HepG2 (cell line): ENCODE measurements at regions not wholly inside any gene's neighbourhood (a gene's known extent, or its start where the extent isn't known, plus 50 kb on each side); places are given as distances from the start of the nearest gene placed in this dataset.

Experiments used
- ATAC-seq: fragments of 200-7000 bp; cut with Tn5 transposase; 3 replicates; pipeline ENCODE4 v1.9.1; 2020; ENCODE audit warnings: mild to moderate bottlenecking, moderate library complexity
- BruUV-seq: library from RNA; stranded (reverse); fragments of 400-500 nt; replicated peaks from 2 replicates; lab custom pipeline; 2021; lab: Mats Ljungman, UMichigan
- CTCF ChIA-PET: fragments of 300-600 bp; formaldehyde crosslinking; extraction: SDS; loops from one replicate; lab custom pipeline; 2021; ENCODE audit warnings: low total read pairs, inconsistent platforms, low intra/inter-chr PET ratio; lab: Yijun Ruan, JAX
- POLR2A ChIA-PET: fragments of 350-600 bp; sonication (Branson Sonifier 250); formaldehyde crosslinking; loops from one replicate; lab custom pipeline; 2020; ENCODE audit warnings: antibody characterized with exemption, inconsistent platforms; lab: Yijun Ruan, JAX
- DNase-seq: peaks from one replicate; pipeline ENCODE4 v3.0.0-alpha.2; 2015; ENCODE audit warnings: low spot score
- FAIRE-seq: peaks from 3 replicates; lab custom pipeline; 2011; peaks lifted over from hg19 to GRCh38; lab: Jason Lieb, UNC
- H2AFZ ChIP-seq: one replicate; pipeline ENCODE4 v1.6.1; 2011; ENCODE audit warnings: low read length, inconsistent platforms
- H3K27ac ChIP-seq: fragments of 300-600 bp; 3 replicates; pipeline ENCODE4 v1.8.0; 2011; ENCODE audit warnings: mixed run types, mild to moderate bottlenecking, mixed read lengths, low read length, inconsistent platforms; ENCODE audit not compliant: insufficient read depth; ENCODE audit errors: extremely low read length
- H3K27me3 ChIP-seq, 2 experiments: fragments of 200-600 bp in 1 of 2; 2 replicates in 1 of 2; 3 replicates in 1 of 2; pipeline versions ENCODE4 v1.6.0 to v1.8.0; 2011; ENCODE audit warnings: low read length in 2 of 2, mild to moderate bottlenecking in 2 of 2, moderate library complexity in 2 of 2, inconsistent platforms in 1 of 2; ENCODE audit not compliant: insufficient read depth in 2 of 2, control insufficient read depth in 1 of 2
- H3K36me3 ChIP-seq, 2 experiments: fragments of 200-600 bp in 1 of 2; replicated peaks in 1 of 2; 2 replicates in 1 of 2; 3 replicates in 1 of 2; pipeline versions ENCODE4 v1.5.1 to v1.8.0; 2011; ENCODE audit warnings: low read length in 2 of 2, inconsistent platforms in 1 of 2; ENCODE audit not compliant: insufficient read depth in 2 of 2, control insufficient read depth in 1 of 2
- H3K4me1 ChIP-seq: 2 replicates; pipeline ENCODE4 v1.5.1; 2012; ENCODE audit warnings: low read length, inconsistent platforms; ENCODE audit not compliant: insufficient read depth
- H3K4me2 ChIP-seq: 2 replicates; pipeline ENCODE4 v1.6.0; 2011; ENCODE audit warnings: low read depth, low read length, inconsistent platforms
- H3K4me3 ChIP-seq, 3 experiments: fragments of 200-600 bp in 1 of 3; sonication (generic), shearing (Covaris generic) in 1 of 3; replicated peaks in 1 of 3; 2 replicates each; pipeline ENCODE4 v1.5.1; 2011 to 2016; ENCODE audit warnings: low read length in 3 of 3, inconsistent platforms in 2 of 3, low read depth in 2 of 3, mild to moderate bottlenecking in 2 of 3, control low read depth in 1 of 3, mixed read lengths in 1 of 3; ENCODE audit not compliant: insufficient read depth in 1 of 3
- H3K79me2 ChIP-seq: one replicate; pipeline ENCODE4 v1.6.1; 2011; ENCODE audit warnings: low read length, inconsistent platforms; ENCODE audit not compliant: insufficient read depth
- H3K9ac ChIP-seq: 2 replicates; pipeline ENCODE4 v1.6.0; 2011; ENCODE audit warnings: mild to moderate bottlenecking, low read depth, low read length, inconsistent platforms; ENCODE audit not compliant: insufficient read depth
- H3K9me3 ChIP-seq: 2 replicates; pipeline ENCODE4 v1.5.1; 2012; ENCODE audit warnings: mild to moderate bottlenecking, low read length
- H4K20me1 ChIP-seq: 2 replicates; pipeline ENCODE4 v1.6.0; 2011; ENCODE audit warnings: inconsistent platforms, mild to moderate bottlenecking, low read length, moderate library complexity; ENCODE audit not compliant: insufficient read depth
- CCAR2 ChIP-seq: fragments of 200-400 bp; formaldehyde crosslinking; optimal IDR thresholded peaks from 2 replicates; pipeline ENCODE3; 2018; ENCODE audit warnings: low read depth, mild to moderate bottlenecking, low read length, moderate library complexity
- DPF2 ChIP-seq: sonication (generic); formaldehyde crosslinking; IDR thresholded peaks from 2 replicates; pipeline ENCODE4 v1.4.0; 2020; ENCODE audit warnings: mild to moderate bottlenecking, low read depth, missing genetic modification reagents, borderline replicate concordance
- HNF4A ChIP-seq: sonication (generic); formaldehyde crosslinking; IDR thresholded peaks from 2 replicates; pipeline ENCODE4 v1.4.0; 2020; ENCODE audit warnings: missing genetic modification reagents
- HNRNPUL1 ChIP-seq: fragments of 200-400 bp; formaldehyde crosslinking; IDR thresholded peaks from 2 replicates; pipeline ENCODE4 v1.6.1; 2017; ENCODE audit warnings: low read depth, mild to moderate bottlenecking, low read length, moderate library complexity
- KDM4B ChIP-seq: sonication (generic); formaldehyde crosslinking; IDR thresholded peaks from 2 replicates; pipeline ENCODE4 v1.4.0; 2020; ENCODE audit warnings: missing genetic modification reagents
- MLXIP ChIP-seq: sonication (generic); formaldehyde crosslinking; IDR thresholded peaks from 2 replicates; pipeline ENCODE4 v1.9.0; 2021; ENCODE audit warnings: missing genetic modification reagents, borderline replicate concordance
- MXD1 ChIP-seq: sonication (generic); formaldehyde crosslinking; IDR thresholded peaks from 2 replicates; pipeline ENCODE4 v1.4.0; 2020; ENCODE audit warnings: mild to moderate bottlenecking, missing genetic modification reagents
- MXD4 ChIP-seq: IDR thresholded peaks from 2 replicates; pipeline ENCODE4 v1.6.1; 2016; ENCODE audit warnings: mild to moderate bottlenecking, missing biosample characterization, missing genetic modification reagents
- MYNN ChIP-seq: sonication (generic); formaldehyde crosslinking; IDR thresholded peaks from 2 replicates; pipeline ENCODE4 v1.4.0; 2020; ENCODE audit warnings: mild to moderate bottlenecking, low read depth, missing genetic modification reagents
- NAIF1 ChIP-seq: sonication (generic); formaldehyde crosslinking; IDR thresholded peaks from 2 replicates; pipeline ENCODE4 v1.5.0; 2020; ENCODE audit warnings: mild to moderate bottlenecking, missing genetic modification reagents, borderline replicate concordance
- SRSF9 ChIP-seq: fragments of 200-400 bp; formaldehyde crosslinking; IDR thresholded peaks from 2 replicates; pipeline ENCODE4 v1.6.1; 2018; ENCODE audit warnings: borderline replicate concordance, mild to moderate bottlenecking, low read depth, low read length; ENCODE audit not compliant: insufficient read depth, poor library complexity, severe bottlenecking
- ZNF3 ChIP-seq: IDR thresholded peaks from 2 replicates; pipeline ENCODE4 v1.7.0; 2017; ENCODE audit warnings: inconsistent platforms
- ZNF615 ChIP-seq: sonication (generic); formaldehyde crosslinking; IDR thresholded peaks from 2 replicates; pipeline ENCODE4 v1.5.0; 2020; ENCODE audit warnings: mild to moderate bottlenecking, missing genetic modification reagents, borderline replicate concordance
- WGBS: methylation state at CpG from one replicate; pipeline ENCODE4 v1.1.6; 2017; ENCODE audit warnings: low lambda C conversion rate; 5-methylcytosine and 5-hydroxymethylcytosine counted together
- in situ Hi-C: cut with HindIII; loops from 2 replicates; pipeline ENCODE4 v1.10.0; 2017; ENCODE audit warnings: low pct_unique_long_range_greater_than_20kb; ENCODE audit not compliant: extremely low pct_ligation_motif_present
- intact Hi-C: fragments of 100-400 bp; cut with micrococcal nuclease; formaldehyde crosslinking; loops from one replicate; pipeline ENCODE4 v1.10.0; 2022; ENCODE audit not compliant: unreplicated experiment

GRCh38 chr9:12958708-12959107 is 183.9 kb downstream of the LURAP1L start:
- Histone ChIP-seq H3K4me1 (no peaks in the 10 kb centered on the region), H3K36me3 (no peaks in the 10 kb centered on the region), H3K4me3 (no peak overlapping the region), H3K4me2 (no peak overlapping the region), H2AFZ (no peak overlapping the region), H3K9ac (no peak overlapping the region), H3K79me2 (no peaks in the 10 kb centered on the region), H3K27ac (no peak overlapping the region), H3K27me3 (no peaks in the 10 kb centered on the region), H4K20me1 (no peaks in the 10 kb centered on the region), H3K9me3 (peaks cover 11% of the 10 kb centered on the region)
- no peak for ATAC-seq
- TF ChIP-seq MXD4 (CRISPR knock-in tag), result no peak
- TF ChIP-seq MYNN (CRISPR knock-in tag), result no peak
- no peak for TF ChIP-seq DPF2 (CRISPR knock-in tag)
- no peak for TF ChIP-seq ZNF615 (CRISPR knock-in tag)
- no peak for TF ChIP-seq SRSF9
- no peak for TF ChIP-seq NAIF1 (CRISPR knock-in tag)
- no peak for TF ChIP-seq MLXIP (CRISPR knock-in tag)
- no peak for TF ChIP-seq ZNF3 (CRISPR knock-in tag)
- no peak for TF ChIP-seq HNF4A (CRISPR knock-in tag)
- no peak for TF ChIP-seq CCAR2
- TF ChIP-seq HNRNPUL1, result no peak
- no peak for TF ChIP-seq KDM4B (CRISPR knock-in tag)
- TF ChIP-seq MXD1 (CRISPR knock-in tag), result no peak
- no peak for DNase-seq
- ChIA-PET CTCF (no interaction called here), POLR2A (no interaction called here)
- no TSS peak for BruUV-seq
- FAIRE-seq, result no peak
- WGBS, result 14% methylated on average over 1 of the region's 3 CpGs
- in situ Hi-C loops (no loop called here), intact Hi-C loops (no loop called here)
